GM18519 (cell line): ENCODE measurements at regions not wholly inside any gene's neighbourhood (a gene's known extent, or its start where the extent isn't known, plus 50 kb on each side); places are given as distances from the start of the nearest gene placed in this dataset.

Experiments used
- ATAC-seq: cut with Tn5 transposase; IDR thresholded peaks from one replicate; pipeline ENCODE4 v1.9.1; 2021; ENCODE audit warnings: mild to moderate bottlenecking, moderate library complexity; ENCODE audit not compliant: unreplicated experiment, low FRiP score

DNA sequence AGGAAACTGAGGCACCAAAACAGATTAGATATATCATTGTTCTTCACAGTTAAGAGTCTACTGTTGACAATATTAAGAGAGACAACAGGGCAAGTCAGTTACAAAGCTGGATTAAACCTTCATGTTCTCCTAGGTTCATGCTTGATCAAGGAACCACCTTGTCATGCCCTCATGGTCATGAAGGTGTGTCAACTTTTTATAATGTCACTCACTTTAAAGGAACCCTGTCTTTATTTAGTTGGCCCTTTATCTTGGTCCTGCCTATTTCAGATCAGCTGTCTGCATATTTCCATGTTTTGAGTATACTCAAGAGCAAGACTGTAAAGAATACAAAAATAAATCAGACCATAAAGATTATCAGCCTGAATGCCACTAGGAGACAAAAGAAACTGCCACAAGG lies 140.2 kb upstream of the FAM241A start:
- no peak for ATAC-seq

DNA sequence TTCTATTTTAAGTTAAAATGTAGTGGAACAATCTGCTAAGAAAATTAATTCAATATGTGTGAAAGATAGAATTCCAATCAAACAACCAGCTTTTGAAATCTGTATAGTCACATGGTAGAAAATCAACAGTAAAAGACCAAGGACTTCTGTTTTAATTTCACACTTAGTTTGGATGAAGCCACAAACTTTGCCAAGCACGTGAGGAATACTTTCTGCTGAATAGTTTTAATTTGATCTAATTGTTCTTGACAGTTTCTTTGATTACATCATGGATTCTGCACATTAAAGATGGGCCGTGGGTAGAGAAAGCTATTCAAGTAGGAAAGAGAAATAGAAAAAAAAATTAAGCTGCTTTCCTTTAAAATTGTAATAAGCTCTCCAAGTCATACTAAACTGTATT lies 137.9 kb upstream of the FAM241A start:
- no peak for ATAC-seq

DNA sequence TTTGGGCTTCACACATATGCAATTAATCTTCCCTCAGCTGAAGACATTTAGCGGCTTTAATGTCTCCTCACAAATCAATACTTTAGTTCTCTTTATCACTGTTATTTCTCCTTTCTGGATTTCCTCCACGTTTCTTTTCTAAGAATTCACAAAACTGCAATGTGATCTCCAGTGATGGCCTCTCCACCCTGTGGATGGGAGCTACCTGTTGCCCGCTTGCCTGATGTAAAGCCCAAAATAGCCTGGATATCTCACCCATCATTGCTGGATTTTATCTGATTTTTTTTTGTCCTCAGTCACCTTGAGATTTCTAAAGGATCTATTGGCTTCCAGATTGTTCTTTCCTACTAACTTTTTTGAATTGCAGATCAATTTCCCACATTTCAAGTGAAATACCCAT lies 129.3 kb upstream of the FAM241A start:
- no peak for ATAC-seq

DNA sequence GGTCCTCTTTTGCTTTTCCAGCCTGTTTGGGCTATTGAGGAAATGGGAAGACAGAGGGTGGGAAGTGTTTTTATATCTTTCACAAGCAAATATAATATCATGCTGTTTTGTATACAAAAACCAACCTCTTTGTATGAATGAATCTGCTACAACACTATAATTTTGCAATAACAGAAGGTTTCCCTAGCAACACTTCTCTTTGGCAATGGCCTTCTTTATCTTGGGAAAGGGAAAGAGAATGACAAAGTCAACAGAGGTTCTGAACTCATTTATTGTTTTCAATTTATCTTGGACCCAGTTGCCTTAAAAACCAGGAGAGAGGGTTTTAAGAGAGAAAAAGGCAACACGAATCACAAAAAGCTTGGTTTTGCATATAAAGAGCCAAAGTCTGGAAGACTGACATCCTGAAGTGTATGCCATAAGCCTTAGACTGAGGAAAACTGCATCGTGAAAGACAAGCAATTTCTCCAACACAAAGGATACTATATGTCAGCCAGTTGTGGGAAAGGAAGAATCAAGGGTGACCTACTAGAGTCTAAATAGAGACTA lies 121.8 kb upstream of the FAM241A start:
- no peak for ATAC-seq

DNA sequence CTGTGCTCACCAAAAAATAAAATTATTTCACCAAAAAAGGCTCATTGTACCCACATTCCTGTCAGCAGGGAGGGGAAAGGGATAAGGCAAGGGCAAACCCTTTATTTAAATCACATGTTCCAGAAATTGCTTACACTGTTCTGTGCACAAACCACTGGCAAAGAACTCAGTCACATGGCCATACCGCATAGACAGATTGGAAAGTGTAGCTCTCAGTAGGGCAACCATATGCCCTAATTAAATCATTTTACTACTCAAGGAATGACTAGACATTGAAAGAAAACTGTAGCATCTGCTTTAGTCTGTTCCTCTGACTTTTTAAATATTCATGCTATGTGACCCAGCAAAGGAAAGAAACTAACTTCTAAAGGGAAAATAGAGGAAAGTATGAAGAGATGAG lies 119.2 kb upstream of the FAM241A start:
- ATAC-seq, result no peak

DNA sequence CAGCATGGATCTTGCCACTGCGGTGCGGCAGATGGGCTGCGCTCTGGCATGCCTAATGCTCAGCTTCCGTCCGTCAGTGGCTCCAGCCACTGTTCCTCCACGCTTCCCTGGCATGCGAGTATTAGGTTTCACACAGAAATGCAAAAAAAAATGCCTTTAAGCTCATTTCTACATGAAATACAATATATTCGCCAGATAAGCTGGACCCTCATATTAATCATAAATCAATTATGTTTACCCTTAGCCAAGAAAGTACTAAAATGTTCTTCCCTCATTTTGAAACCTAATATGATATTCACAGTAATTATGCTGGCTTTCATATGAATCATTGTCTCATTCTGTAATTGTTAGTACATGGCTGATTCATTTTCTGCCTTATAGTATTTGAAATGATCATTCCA lies 115.5 kb upstream of the FAM241A start:
- ATAC-seq, result no peak

DNA sequence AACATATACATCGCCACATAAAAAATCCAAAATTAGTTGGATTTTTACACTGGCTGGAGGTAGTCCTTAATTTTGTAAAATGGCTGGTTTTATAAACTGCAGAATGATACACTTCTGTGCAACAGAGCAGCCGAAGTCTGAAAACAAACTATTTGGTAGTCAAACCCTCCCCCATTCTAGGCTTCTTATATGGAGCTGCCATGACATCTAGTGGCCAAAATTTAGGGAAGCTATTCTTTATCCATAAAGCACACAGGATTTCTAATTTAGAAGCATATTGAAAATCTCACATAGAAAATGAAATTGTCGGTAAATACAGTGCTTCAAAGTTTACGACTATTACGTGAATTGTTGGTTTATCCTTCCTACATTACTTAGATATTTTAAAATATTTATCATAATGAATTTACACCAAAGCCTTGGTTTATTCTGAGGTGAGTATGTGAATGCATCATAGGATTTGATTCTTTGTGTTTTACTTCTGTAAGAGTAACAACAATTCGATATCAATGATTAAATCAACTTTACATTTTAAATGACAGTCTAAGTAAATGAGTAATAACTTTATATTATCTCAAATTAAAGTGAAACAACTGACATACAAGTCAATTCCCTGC lies 113.4 kb upstream of the FAM241A start:
- no peak for ATAC-seq

DNA sequence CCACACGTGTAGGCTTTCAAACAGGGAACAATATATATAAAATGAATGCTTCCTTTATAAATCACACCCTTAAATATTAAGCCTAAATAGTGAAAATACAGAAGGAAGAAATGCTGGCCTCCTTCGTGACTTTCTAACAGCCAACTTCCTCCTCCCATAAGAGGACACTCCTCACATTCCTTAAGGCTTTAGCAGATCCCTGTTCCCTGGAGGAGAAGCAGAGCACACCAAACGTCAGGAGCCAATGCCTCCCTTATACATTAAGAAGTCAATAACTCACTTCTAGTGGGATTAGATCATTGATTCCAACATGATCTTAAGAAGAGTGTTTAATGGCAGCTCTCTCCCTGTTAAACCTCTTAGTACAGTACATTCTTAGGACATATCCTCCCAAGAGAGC lies 108.4 kb upstream of the FAM241A start:
- ATAC-seq, result no peak

DNA sequence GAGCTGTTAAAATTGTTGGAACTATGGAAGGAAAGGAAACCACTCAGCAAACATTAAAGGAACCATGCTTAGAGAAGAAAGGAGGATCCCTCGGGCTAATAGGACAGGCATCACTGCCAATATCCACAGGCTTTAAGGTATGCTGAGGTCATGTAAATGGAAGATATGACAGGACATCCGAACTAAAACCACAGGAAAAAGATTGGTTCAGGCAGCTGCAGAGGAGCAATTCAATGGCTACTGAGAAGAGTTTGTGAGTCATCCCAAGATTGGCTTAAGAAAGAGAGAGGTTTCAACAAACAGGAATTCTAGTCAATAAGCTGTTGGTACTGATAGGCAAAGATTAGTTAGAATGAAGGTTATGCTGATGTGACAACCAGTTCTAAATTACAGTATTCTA lies 106.4 kb upstream of the FAM241A start:
- no peak for ATAC-seq

DNA sequence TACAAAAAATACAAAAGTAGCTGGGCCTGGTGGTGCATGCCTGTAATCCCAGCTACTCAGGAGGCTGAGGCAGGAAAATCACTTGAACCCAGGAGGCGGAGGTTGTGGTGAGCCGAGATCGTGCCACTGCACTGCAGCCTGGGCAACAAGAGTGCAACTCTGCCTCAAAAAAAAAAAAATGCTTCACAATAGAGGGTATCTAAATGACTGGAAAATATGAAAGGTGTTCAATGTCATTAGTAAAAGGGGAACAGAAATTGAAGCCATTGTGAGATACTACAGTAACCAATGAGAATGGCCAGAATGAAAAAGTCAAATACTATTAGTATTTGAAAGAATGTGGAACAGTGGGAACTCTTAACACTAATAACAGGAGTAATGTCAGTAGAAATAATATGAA lies 96.1 kb upstream of the FAM241A start:
- ATAC-seq, result peak; percentile 95

DNA sequence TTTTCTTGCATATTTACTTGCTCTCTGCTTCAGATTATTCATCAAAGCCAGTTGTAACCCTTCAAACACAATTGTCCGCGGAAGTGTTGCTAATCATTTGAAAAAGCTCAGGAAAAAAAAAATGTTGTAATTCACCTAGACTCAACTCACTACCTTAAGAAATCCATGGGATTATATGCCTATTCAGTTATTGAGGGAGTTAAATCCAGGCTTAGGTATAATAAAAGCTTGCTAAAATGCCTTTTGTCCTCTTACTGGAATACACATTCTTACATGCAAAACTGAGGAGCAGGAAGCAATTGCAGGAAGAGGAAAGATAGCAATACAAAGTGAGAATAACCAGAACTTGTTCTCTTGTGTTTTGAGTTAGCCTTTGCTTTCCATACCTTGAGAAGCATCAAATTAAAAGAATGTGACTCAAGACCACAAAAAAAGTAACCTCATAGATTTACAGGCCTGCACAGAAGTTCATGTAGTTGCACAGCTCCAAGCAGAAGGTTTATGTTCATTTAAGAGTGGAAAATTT lies 91.4 kb upstream of the FAM241A start:
- no peak for ATAC-seq

DNA sequence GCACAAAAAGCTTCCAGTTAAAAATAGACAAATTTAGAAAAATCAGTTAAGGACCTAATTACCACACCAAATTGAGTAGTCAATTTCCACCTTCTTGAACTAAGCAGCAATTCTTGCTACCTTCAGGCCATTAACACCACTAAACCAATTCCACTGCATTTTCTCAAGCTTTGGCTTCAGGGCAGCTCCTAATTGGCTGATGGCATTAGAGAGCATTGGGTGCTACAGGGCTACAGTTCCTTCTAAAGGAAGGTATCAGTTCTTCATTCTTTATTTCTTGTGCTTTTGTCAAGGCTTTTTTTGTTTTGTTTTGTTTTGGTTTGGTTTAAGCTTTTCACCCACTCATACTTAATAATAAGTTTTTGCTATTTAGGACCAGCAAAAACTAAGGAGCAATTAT lies 90.2 kb upstream of the FAM241A start:
- ATAC-seq, result no peak

DNA sequence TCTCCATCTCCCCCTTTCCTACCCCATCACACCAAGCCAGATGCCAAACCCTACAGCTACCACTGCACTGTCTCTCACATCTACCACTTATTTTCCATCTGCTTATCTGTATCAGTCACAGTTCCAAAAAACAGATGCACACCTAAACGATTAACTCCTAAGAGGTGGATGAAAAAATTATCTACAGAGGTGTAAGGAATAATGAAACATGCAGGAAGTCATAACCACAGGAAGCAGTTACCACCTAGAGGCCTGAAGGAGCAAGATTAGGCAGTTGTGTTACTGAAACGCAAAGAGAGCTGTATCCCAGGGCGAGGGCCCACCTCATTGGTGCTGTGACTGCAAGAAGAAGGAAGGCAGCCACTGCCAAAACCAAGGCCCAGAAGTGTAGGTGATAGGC lies 87.8 kb upstream of the FAM241A start:
- no peak for ATAC-seq

DNA sequence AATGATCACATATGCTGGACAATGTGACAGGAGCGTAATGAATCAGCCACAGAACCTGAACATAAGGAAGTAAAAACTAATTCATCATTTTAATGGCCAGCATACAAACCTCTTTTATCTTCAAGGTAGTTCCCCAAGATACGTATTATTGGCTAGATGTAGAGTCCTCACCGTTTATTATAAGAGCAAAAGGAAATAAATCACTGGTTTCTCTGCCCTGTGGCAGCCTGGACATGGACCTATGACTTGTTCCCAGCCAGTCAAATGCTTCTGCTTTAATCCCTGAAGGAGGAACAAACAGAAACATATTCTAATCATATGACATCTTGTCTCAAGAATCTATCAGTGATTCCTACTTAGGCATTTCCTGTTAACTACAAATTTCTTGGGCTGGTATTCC lies 86.8 kb upstream of the FAM241A start:
- ATAC-seq, result no peak

DNA sequence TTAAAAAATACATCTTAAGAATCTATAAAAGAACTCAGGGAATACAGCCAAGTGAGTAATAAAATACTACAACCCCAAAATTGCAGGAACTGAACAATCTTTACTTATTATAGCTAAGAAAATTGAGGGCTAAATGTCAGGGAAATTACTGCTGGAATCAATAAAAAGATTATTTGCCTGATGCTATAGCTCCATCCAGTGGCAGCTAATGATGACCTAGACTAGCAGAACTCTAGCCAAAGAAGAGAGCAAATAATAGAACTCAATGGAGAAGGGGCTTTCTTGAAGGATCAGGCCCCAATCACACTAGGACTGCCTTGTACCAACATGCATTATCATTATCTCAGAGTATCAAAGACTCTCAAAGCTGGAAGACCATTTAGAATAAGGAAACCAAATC lies 85.0 kb upstream of the FAM241A start:
- ATAC-seq, result no peak

DNA sequence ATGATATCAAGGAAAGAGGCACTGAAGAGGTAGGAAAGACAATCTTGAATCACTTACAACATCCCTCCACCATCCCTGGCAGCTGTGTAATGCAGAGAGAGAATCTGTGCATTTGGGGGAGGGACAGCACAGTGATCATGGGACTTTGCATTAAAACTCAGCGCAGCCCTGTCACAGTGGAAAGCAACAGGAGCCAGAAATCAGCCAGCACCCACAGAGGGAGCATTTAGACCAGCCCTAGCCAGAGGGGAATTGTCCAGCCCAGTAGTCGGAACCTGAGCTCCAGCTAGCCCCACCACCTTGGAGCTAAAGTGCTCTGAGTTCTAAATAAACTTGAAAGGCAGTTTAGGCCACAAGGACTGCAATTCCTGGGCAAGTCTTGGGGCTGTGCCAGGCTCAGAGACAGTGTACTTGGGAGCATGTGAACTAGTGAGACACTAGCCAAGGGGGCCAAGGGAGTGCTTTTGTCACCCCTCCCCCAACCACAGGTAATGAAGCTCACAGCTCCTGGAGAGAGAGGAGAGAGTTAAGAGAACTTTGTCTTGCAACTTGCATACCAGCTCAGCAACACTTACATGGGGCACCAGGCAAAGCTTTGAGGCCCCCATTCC lies 83.9 kb upstream of the FAM241A start:
- ATAC-seq, result no peak

DNA sequence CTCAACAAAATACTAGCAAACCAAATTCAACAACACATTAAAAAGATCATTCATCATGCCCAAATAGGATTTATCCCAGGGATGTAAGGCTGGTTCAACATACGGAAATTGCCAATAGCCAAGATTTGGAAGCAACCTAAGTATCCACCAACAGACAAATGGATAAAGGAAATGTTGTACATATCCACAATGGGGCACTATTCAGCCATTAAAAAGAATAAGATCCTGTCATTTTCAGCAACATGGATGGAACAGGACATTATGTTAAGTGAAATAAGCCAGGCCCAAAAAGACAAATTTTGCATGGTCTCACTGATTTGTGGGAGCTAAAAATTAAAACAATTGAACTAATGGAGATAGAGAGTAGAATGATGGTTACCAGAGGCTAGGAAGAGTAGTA lies 82.0 kb upstream of the FAM241A start:
- ATAC-seq, result no peak

DNA sequence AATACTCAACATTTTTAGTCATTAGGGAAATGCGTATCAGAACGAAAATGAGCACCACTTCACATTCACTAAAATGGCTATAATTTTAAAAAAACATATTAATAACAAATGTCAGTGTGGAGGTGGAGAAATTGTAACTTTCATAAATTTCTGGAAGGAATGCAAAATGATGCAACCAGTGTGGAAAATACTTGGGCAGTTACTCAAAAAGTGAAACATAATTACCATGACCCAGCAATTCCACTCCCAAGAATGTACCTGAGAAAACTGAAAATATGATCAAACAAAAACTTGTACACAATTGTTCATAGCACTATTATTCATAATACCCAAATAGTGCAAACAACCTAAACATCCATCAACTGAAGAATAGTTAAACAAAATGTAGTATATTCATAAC lies 76.1 kb upstream of the FAM241A start:
- no peak for ATAC-seq

DNA sequence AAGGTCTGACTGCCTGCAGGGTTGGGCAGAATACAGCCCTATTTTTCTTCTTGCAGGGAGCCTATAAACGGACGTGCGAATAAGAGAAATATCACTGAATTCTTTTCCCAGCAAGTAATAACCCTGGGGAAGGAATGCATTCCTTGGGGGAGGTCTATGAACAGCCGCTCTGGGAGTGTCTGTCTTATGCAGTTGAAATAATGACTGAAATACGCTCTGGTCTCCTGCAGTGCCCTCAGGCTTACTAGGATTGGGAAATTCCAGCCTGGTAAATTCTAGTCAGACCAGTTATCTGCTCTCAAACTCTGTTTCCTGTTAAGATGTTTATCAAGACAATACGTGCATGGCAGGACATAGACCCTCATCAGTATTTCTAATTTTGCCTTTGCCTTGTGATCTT lies 72.1 kb upstream of the FAM241A start:
- no peak for ATAC-seq

DNA sequence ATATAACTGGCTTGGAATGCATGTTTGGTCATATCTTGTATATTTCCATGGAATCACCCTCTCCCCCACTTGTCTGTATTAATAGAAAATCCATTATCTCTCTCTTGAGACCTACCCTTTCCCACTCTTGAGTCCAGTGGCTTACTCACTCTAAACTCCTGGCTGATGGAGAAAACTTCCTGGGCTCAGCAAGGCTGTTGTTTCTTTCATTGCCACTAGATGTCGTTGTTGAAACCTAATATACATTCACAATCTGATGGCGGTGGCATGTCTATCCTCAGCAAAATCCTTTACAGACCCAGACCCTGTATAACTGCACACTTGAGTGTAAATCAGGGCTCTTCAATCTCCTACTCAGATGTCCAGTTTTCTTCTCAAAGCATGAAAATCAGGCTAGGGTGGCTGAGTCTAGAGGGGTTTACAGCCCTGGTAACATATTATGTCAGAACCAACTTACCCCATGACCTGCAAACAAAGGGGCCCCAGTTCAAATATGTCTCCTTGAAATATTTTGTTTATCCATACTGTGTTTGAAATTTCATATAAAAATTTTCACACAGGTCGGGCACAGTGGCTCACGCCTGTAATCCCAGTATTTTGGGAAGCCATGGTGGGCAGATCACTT lies 70.0 kb upstream of the FAM241A start:
- ATAC-seq, result peak; percentile 79

DNA sequence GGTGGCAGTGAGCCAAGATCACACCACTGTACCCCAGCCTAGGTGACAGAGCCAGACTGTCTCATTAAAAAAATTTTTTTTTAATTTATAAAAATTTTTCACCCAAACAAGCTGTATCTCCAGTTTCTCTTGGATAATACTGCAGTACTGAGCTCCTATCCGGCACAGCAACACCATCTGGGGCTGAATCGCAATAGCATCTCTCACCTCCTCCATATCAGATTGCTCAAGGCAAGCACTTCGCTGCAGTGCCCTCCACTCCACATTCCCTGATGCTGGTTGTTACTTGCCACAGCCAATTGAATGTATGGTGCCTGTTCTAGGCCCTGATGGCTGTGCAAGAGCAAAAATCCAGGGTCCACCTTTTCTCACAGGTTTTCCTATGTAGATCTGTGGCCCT lies 69.3 kb upstream of the FAM241A start:
- ATAC-seq, result no peak
